NCI-H446 (cell line): ENCODE measurements at regions not wholly inside any gene's neighbourhood (a gene's known extent, or its start where the extent isn't known, plus 50 kb on each side); places are given as distances from the start of the nearest gene placed in this dataset.
"Not testable (repeated sequence)": the region's sequence is repeated elsewhere in the genome, so short reads cannot be mapped to it uniquely, and the experiment has no call there.

Experiments
- DNase-seq, 2 experiments: peaks; one replicate each; lab custom pipeline; 2025; lab: John Stamatoyannopoulos, UW

DNA sequence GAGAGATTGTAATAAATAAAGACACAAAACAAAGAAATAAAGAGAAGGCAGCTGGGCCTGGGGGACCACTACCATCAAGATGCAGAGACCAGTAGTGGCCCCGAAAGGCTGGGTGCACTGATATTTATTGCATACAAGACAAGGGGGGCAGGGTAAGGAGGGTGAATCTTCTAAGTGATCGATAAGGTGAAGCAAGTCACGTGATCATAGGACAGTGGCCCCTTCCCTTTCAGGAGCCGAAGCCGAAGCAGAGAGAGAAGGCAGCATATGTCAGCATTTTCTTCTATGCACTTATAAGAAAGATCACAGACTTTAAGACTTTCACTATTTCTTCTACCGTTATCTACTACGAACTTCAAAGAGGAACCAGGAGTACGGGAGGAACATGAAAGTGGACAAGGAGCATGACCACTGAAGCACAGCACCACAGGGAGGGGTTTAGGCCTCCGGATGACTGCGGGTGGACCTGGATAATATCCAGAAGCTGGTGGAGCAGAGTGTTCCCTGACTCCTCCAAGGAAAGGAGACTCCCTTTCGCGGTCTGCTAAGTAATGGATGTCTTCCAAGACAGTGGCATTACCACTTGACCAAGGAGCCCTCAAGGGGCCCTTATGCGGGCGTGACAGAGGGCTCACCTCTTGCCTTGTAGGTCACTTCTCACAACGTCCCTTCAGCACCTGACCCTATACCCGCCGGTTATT lies 126.4 kb downstream of the RBM46 start:
- not testable (repeated sequence) for DNase-seq

DNA sequence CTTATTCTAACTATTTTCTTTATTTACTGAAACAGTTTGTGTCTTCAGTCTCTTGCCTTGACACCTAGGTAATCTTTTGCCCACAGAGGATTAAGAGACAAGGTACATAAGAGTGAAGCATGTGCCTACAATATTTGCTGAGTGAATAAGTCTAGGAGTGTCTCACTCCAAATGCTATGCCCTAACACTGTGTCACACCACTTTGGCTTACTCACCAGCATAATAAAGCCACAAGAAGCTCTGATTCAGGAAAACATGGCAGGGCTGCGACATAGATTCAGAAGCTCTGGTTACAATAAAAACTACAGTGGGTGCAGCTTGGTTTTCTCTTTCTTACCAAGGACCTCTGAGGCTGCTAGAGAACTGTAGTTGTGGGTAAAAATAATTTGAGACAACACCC lies 127.1 kb downstream of the RBM46 start:
- DNase-seq, result no peak

DNA sequence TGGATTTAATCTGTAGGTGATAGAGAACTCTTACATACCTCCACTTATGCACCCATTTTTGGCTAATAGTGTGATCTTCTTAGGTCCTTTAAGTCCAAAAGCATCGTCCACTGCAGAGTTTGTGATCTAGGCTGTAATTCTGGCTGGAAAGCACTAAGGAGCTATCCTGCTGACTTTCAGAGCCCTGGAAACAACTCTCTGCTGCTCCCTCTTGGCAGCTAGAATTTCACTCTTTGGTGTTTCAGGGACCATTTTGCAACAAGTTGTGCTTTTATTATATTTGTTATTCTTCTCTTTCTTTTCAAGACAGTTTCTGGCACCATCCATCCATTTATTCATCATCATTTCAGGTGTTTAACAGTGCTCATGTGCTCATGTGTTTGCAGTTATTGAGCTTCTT lies 130.0 kb downstream of the RBM46 start:
- DNase-seq, result no peak

DNA sequence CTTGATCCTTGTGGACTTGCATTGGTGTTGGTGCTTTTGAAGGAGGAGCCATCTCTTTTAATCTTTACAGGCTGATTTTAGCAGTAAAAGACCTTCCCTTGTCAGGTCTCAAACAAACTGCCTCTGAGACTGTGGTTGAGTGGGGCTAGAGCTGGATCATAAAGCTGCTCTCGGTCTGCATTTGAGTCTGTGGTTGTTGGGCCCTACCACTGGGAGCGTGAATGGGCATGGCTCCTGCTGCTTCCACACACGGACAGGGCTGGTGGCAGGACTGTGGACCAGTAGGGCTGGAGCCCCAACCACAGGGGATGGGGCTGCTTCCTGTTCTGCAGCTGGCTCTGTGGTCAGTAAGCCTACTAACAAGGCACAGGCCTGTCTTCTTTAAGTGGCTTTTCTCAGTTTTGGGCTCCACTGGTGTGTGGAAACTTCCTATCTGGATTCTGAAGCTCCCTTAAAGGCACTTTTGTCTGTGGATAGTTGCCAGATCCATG lies 130.6 kb downstream of the RBM46 start:
- no peak for DNase-seq

DNA sequence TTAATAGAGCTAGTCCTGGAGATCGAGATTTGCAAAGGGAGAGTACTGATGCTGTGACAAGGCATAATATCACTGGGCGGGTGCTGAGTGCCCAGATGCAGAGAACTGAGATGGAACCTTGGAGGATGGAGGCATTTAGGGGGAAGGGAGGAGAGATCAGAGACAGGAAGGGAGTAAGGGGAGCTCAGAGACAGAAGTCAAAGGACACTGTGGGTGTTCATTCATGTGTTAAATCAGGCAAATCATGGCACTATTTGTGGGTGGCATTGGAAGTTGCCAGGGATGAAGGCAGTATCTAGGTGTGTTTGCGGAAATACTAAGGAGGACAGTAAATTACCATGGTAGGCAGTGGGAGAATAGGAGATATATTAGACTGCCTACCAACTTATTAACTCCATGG lies 135.0 kb downstream of the RBM46 start:
- DNase-seq, result no peak

DNA sequence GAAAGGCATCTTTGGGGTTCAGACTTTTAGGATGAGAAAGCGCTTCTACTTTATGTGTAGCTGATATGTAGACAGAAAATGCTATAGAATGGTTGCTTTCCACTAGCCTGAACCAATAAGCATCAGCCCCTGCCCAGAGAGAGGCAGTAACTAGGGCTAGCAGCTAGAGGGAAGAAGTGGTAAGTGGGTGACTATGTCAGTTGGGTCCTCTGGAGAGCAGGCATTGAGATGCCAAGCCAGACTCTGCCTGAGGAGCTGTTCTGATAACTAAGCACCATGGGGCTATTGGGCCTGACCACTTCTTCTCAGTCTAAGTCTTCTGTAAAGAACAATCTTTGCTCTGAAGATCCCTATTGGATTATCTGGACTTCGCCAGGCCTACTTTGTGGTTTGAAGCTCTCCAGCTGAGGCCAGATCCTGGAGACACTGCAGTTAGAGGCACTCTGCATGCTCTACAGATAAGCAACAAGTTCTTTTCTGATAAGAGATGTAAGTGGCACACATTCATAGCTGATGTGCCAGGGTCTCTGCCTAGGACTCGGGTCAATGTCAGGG lies 146.1 kb downstream of the RBM46 start:
- no peak for DNase-seq

DNA sequence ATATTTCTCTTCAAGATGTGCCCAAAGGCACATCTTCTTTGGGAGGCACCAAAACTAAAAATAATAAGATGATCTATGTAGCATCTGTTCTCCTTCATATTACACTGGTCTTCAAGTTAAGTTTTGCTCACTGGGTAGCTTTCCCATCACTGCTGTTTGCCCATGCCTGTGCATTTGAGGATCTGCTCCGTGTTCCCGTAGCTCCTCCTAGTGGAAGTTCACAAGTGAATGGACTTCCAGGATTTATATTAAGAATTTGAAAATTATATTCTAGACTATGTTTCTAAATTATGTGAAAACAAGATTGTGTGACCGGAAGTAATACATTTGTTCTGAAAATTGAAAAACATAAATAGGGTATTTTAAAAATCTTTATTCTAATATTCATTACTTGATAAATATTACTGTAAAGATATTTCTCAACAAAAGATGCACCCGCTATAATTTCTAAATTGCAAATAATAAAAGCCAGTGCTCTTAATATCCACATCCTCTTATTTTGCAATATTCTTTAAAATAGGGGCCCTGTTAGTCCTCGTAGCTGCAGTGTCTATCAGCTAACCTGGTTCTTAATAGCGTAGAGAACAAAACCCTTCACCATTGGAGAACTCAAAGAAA lies 147.7 kb downstream of the RBM46 start:
- DNase-seq, result peak in 1 of 2 experiments; percentile 32

DNA sequence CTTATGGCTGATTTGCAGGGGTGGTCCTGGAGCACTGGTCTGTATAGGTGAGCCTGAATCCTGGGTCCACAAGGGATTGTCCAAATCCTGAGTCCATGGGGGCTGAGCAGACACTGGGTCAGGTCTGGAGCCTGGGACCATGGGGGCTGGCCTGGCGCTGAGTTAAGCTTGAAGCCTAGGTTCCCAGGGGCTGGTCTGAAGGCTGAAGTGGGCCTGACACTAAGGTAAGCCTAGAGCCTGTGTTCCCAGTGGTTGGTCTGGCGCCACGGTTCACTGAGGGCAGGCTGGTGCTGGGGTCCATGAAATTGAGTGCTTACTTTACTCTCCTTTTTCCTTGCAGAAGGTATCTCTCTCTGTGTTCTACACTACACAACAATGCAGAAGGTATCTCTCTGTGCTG lies 155.8 kb downstream of the RBM46 start:
- DNase-seq, result no peak

DNA sequence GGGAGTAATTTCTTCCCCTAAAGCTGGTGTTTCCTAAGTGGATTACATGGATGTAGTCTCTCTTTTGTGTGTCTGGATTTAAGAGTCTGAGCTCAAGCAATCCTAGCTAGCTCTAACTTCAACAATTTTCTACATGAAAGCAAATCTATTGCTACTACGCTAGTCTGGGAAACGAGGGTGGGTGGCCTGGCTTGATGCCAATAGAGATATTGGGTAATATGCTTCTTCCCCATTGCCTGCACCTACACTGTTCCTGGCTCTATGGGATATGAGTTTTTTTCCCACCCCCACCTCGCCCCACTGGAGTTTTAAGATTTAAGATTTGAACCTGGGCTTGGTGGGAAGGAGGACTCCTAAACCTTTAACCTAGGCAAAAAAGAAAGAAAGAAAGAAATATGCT lies 158.8 kb downstream of the RBM46 start:
- no peak for DNase-seq

DNA sequence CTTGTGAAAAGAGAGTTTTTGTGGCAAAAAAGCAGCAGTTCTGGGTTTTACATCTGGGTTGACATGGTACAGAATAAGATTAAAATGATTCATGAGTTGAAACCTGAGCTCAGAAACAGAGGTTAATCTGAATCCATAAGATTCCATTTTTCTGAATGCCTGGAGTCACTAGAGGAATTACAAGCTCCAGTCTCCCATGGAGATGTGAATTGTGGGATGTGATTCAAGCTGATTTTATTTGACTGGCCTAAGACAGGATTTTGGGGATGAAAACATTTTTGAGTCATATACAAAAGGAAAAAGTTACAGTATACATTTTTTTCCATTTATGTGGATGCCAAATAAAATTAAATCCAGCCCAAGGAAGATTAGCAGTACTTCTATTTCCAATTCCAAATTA lies 161.1 kb downstream of the RBM46 start:
- no peak for DNase-seq

DNA sequence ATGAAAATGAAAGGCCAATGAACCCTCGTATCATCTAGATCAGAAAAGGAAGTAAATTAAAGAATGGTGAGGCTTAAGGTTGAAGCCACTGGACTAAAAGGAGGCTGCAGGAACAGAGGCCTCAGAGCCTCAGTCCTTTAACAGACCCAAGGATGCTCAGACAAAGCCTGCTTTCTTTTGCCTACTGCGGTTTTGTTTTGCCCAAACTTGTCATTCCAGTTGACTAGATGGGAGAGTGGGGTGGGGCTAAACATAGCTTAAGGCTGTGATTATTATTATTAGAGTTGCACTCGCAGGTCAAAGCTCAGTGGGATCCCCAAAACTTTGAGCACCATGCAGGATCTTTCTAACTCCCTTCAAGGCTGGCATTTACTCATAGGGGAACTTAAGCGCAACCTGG lies 163.9 kb downstream of the RBM46 start:
- no peak for DNase-seq

DNA sequence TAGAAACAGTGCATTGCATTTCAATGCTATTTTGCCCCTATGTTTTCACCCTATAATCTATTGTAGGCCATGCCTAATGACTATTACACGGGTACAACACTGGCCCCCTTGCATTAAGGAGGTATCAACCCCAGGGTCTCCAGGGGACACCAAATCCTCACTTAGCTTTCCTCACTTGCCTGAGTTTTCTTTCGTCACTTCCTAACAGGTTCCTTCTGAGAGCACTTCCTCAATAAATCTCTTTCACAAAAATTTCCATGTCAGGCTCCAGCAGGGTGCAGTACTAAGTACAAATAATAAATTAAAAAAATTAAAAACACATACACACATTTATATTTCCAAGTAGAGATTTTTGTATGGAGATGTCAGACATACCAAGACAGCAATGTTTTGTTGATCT lies 165.0 kb downstream of the RBM46 start:
- no peak for DNase-seq

DNA sequence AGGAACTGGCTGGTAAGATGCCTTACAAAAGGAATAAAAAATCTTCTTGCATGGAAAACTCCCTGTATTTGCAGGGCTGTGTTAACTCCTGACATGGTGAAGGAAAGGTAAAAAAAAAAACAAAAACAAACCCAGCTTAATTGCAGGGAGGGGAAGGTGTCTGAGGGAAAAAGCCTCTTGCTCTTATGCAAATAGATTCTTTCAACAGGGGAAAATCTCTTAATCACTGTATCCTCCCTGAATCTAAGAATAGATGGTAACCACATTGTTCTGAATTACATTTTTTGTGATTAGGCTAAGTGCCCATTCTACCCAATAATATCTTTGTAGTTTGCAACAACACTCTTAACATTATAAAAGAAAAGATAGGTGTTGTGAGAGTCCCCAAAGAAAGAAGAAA lies 172.6 kb downstream of the RBM46 start:
- DNase-seq, result no peak

DNA sequence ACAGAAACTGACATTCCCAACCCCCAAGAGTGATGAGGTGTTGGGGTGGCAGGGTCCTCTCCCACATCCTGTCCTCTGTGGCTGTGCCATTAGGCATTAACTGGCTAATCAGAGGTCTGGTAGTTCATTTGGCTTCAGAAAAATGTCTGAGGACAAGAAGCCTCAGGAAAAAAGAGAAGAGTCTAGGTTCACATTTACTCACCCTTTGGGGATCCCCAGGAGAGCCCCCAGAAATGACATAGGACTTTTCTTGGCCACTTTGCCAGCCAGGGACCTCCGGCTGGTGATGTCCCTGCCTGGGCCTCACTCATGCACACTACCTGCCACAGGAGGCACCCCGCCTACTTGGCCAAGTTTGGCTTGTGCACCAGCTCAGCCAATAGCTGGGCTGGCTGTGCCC lies 173.0 kb downstream of the RBM46 start:
- DNase-seq, result no peak

DNA sequence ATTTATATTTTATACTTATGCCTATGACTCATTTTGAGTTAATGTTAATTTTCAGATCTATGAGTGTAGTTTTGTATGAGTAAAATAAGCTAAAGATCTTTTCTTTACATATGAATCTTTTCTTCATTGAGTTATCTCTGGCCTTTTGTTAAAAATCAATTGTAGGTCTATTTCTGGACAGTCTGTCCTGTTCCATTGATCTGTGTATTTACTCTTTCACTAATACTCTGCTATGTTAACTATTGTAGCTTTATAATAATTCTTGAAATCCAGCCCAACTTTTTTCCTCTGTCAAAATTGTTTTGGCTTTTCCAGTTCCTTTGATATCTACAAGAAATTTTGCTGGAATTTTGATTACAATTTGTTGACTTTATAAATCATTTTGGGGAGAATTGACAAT lies 177.0 kb downstream of the RBM46 start:
- DNase-seq, result no peak

DNA sequence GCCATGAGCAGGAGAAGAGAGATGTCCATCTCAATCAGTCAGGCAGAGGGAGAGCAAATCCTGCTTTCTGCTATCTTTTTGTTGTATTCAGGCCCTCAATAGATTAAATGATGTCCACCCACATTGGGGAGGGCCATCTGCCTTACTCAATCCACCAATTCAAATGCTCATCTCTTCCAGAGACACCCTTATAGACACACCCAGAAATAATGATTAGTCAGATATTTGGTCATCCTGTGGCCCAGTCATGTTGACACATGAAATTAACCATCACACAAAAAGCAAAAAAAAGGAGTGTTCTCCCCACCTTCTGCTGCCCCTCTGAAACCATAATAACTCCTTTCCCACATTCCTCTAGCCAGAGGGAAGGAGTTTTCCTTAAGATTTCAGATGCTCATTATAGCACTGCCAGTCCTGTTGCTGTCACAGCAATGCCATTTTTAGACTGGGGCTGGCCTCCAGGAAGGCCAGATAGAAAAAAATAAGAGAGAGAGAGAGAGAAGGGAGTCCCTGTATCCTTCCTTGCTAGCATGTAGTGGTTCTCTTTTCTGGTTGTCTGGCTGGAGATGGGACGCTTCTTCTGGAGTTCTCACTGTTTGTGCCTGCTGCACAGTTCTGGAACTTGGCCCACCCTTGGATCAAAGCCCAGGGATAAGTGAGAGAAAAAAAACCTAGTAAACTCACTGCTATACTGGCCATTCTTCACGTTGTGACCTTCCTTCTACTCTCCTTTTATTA lies 177.7 kb downstream of the RBM46 start:
- DNase-seq, result peak in 1 of 2 experiments; percentile 30

DNA sequence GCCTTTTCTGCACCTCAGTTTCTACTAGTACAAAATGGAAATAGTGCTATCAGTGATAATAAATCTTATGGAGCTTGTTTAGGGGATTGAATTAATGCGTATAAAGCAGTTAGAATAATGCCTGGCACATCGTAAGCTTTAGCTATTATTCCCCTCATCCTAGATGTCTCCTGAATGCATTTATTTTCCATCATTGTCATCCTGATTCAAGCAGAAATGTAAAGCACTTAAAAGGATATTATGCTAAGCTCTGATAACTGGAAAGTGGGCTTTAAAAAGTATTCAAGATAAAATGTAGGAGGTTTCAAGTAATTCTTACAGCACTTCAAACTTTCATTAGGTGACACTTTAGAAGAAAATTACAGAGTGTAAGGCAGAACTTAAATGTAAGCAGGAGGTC lies 178.7 kb downstream of the RBM46 start:
- DNase-seq, result no peak

DNA sequence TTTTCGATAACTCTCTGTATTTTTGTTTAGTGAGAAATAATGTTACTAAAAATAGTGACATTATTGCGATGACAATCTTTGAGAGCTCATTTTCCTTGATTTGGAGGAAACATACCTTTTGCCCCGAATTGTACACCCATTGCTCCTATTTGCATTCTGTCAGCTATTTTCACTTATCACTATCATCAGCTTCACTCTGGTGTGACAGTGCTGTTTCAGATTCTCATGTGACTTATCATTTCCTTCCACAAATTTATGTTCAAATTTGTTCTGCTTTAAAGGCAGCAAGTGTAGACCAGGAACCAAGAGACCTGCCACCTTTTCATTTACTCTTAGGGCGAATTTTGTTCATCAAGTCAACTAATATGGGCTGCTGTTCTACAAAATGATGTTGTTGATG lies 179.4 kb downstream of the RBM46 start:
- DNase-seq, result no peak

DNA sequence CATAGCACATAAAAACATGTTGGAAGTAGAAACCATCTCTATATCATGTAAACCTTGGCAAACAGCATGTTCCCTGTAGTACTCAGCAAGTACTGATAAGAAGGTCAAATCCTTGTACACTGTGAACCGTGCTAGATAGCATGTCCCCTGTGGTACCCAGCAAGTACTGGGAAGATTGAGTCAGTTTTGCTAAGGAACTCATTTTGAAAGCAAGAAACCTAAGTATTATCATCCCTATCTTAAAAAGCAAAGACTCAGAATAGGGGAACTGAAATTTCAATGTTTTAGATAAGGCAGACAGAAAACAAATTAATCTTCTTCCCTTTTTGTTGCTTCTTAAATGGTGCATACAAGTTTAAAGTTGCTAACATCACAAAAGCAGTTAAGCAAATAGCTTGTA lies 180.2 kb downstream of the RBM46 start:
- no peak for DNase-seq

DNA sequence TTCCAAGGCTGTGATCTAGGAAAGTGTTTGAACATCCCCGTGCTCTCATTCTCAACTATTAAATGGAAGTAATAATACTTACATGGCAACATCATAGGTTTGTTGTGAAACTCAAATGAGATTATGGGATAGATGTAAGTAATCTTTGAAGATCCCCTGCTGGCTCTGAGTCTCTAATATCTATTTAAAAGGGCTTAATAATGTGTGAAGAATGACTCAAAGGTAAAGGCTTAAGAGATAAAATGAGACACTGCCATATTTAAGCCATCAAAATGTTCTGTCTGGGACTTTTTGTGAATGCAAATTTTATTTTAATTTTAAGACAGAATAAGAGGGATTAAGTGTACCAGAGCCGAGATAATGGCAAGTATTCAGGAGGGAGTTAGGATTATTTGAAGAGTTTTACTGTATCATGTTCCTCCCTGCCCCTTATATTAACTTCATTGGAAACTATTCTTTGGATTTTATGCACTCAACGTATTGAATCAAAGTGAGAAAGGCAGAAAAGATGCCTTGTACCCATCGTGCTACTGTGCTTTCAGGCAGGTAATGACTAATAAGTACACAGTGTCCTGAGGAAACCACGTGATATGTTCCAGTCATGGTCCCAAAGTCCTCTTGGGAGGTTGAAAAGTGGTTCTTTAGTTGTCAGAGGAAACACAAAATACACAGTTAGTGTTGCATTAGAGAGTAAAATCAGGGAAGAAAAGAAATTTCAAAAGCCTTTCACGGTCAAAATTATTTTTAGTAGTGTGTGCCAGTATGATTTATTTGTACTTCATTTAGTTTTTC lies 192.4 kb downstream of the RBM46 start:
- no peak for DNase-seq

DNA sequence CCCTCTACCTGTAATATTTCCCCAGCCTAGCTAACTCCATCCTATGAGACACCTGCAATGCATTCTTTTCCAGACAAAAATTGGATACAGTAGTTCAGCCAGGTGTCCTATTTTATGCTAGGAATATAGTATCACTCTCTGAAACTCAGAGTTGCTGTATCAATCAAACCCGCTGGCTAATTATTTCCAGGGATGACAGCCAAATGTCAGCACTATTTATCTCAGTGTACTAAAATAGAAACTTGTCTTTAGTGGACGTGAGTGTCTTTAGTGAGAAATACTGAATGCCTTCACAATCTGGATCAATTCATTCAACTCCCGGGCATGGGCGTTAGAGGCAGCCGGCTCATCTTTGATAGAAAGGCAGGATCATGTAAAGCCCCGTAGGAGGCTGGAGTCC lies 196.2 kb downstream of the RBM46 start:
- DNase-seq, result no peak
